ENCODE measurements at regions not wholly inside any gene's neighbourhood (a gene's known extent, or its start where the extent isn't known, plus 50 kb on each side); places are given as distances from the start of the nearest gene placed in this dataset.

DNA sequence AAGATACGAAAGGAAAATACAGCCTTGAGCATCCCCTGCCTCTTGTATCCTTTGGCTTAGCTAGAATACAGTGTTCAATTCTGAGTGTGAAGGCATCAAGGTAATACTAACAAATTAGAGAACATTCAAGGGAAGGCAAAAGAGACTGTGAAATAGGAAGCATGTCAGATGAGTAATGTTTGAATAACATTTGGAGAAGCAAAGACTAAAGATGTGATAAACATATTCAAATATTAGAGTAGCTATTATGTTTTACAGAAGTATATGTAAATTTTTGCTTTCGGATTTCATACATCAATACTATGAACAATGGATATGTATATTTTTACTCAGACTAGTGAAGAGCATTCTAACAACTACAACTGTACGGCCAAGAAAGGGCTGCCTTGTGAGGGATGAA, 161.7 kb upstream of the FN1 start:
- TF ChIP-seq JUND (CRISPR knock-in tag; IDR thresholded peaks at IDR 0.05) (no peak), FOXA3 (CRISPR knock-in tag; IDR thresholded peaks at IDR 0.05) (no peak), POLR2A (IDR thresholded peaks at IDR 0.05; ENCODE audit: insufficient read depth in 1 of 2, low read depth in 2 of 2, low read length in 2 of 2) (no peak)
- TF ChIP-seq, protein P1, sequence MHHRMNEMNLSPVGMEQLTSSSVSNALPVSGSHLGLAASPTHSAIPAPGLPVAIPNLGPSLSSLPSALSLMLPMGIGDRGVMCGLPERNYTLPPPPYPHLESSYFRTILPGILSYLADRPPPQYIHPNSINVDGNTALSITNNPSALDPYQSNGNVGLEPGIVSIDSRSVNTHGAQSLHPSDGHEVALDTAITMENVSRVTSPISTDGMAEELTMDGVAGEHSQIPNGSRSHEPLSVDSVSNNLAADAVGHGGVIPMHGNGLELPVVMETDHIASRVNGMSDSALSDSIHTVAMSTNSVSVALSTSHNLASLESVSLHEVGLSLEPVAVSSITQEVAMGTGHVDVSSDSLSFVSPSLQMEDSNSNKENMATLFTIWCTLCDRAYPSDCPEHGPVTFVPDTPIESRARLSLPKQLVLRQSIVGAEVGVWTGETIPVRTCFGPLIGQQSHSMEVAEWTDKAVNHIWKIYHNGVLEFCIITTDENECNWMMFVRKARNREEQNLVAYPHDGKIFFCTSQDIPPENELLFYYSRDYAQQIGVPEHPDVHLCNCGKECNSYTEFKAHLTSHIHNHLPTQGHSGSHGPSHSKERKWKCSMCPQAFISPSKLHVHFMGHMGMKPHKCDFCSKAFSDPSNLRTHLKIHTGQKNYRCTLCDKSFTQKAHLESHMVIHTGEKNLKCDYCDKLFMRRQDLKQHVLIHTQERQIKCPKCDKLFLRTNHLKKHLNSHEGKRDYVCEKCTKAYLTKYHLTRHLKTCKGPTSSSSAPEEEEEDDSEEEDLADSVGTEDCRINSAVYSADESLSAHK (CRISPR knock-in tag; IDR thresholded peaks at IDR 0.05; ENCODE audit: borderline replicate concordance): no peak

All from HepG2 (cell line).